ENCODE measurements at regions not wholly inside any gene's neighbourhood (a gene's known extent, or its start where the extent isn't known, plus 50 kb on each side); places are given as distances from the start of the nearest gene placed in this dataset.

- TF ChIP-seq CREB1 (IDR thresholded peaks at IDR 0.05; ENCODE audit: low read depth) (no peak), ZBTB33 (IDR thresholded peaks at IDR 0.05) (no peak), CTCF (IDR thresholded peaks at IDR 0.05 in 2 of 3, conservative IDR thresholded peaks at IDR 0.05 in 1 of 3; ENCODE audit: control insufficient read depth in 2 of 3, extremely low read depth in 1 of 3, insufficient read depth in 1 of 3, low read depth in 3 of 3, low read length in 3 of 3) (no peak), USF2 (IDR thresholded peaks at IDR 0.05; ENCODE audit: borderline replicate concordance, low read depth, low read length) (no peak), IRF3 (IDR thresholded peaks at IDR 0.05) (no peak), PAX8 (IDR thresholded peaks at IDR 0.05) (no peak), MTA3 (IDR thresholded peaks at IDR 0.05; ENCODE audit: borderline replicate concordance, low read length) (no peak), POLR2AphosphoS5 (IDR thresholded peaks at IDR 0.05; ENCODE audit: low read length) (no peak), SP1 (IDR thresholded peaks at IDR 0.05; ENCODE audit: low read depth, low read length) (no peak), ATF2 (IDR thresholded peaks at IDR 0.05; ENCODE audit: low read length) (no peak)
Measured at GRCh38 chr1:112232848-112233247, 163.2 kb upstream of the CTTNBP2NL start.

All from GM12878 (cell line).